PFSK-1 (cell line): ENCODE measurements at regions not wholly inside any gene's neighbourhood (a gene's known extent, or its start where the extent isn't known, plus 50 kb on each side); places are given as distances from the start of the nearest gene placed in this dataset.

Experiments used
- POLR2AphosphoS5 ChIP-seq: IDR thresholded peaks from 2 replicates; pipeline ENCODE4 v1.6.1; 2012; ENCODE audit warnings: low read depth, mild to moderate bottlenecking, control low read depth, low read length, moderate library complexity
- SIN3A ChIP-seq: IDR thresholded peaks from 2 replicates; pipeline ENCODE4 v1.6.1; 2012; ENCODE audit warnings: mild to moderate bottlenecking, low read length, moderate library complexity, borderline replicate concordance; ENCODE audit not compliant: insufficient read depth
- TAF1 ChIP-seq: IDR thresholded peaks from 2 replicates; pipeline ENCODE4 v1.6.1; 2012; ENCODE audit warnings: low read length, control low read depth, borderline replicate concordance; ENCODE audit not compliant: insufficient read depth

DNA sequence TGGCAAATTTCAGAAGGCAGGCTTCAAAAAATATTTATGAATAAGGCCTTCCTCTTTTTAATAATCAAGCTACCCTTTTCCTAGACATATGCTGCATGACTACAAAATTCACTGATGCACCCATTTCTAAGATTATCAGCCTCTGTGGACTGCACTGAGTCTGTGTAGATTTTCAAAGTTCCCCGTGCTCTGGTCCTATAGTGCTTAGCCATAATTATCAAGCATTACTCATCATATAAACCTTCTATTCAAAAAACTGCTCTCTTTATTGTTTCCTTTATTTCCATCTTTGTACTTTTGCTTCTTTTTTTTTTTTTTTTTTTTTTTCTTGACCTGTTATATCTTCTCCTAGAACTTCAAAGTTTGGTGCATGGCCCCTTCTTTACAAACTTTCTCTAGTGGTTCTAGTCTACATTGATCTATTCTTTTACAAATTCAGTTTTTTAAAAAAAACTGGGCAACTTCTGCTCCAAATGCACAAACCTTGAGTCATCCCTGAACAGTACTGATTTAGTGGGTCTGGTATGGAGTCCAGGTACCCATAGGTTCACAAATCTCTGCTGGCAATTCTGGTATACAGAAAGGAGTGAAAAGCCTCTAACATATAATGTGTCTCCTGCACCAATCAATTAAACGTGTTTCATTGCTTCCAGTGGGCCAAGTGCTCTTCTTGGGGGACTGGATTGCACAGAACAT is 481.9 kb downstream of the NUP35 start:
- TF ChIP-seq POLR2AphosphoS5 (no peak), TAF1 (no peak), SIN3A (no peak)
